Psoas muscle (tissue), 7 donors: ENCODE measurements at regions not wholly inside any gene's neighbourhood (a gene's known extent, or its start where the extent isn't known, plus 50 kb on each side); places are given as distances from the start of the nearest gene placed in this dataset.

ENCODE experiments used
- ATAC-seq, 4 donors: fragments of 200-7000 bp; cut with Tn5 transposase; one replicate each; pipeline ENCODE4 v1.9.1; 2020; ENCODE audit warnings: moderate library complexity in 3 of 4, mild to moderate bottlenecking in 2 of 4
- DNase-seq, 2 donors: peaks; one replicate each; pipeline ENCODE4 v3.0.0-alpha.2; 2020
- H3K27ac ChIP-seq: fragments of 200-600 bp; one replicate; pipeline ENCODE4 v1.8.0; 2022
- H3K27me3 ChIP-seq, 3 donors: fragments of 200-600 bp in 1 of 3; one replicate each; pipeline versions ENCODE4 v1.6.1 to v1.8.0; 2013 to 2022; ENCODE audit warnings: low read length in 2 of 3, mild to moderate bottlenecking in 2 of 3, moderate library complexity in 1 of 3; ENCODE audit not compliant: insufficient read depth in 3 of 3
- H3K36me3 ChIP-seq, 2 donors: fragments of 200-600 bp in 1 of 2; one replicate each; pipeline versions ENCODE4 v1.6.1 to v1.8.0; 2013 to 2022; ENCODE audit warnings: low read depth in 1 of 2, mild to moderate bottlenecking in 1 of 2, moderate library complexity in 1 of 2; ENCODE audit not compliant: insufficient read depth in 1 of 2
- H3K4me1 ChIP-seq: fragments of 200-600 bp; one replicate; pipeline ENCODE4 v1.8.0; 2022
- H3K4me3 ChIP-seq: fragments of 200-600 bp; one replicate; pipeline ENCODE4 v1.8.0; 2022; ENCODE audit warnings: mild to moderate bottlenecking
- H3K9me3 ChIP-seq: fragments of 200-600 bp; one replicate; pipeline ENCODE4 v1.8.0; 2022
- CTCF ChIP-seq: fragments of 200-600 bp; IDR thresholded peaks from one replicate; pipeline ENCODE4 v1.8.0; 2022; ENCODE audit warnings: antibody characterized with exemption
- WGBS, 3 donors: extraction: QIAGEN DNeasy Blood & Tissue Kit; methylation state at CpG; one replicate each; pipeline versions ENCODE4 v1.1.6 to v1.1.7; 2013; 5-methylcytosine and 5-hydroxymethylcytosine counted together
- intact Hi-C, 2 donors: fragments of 100-400 bp; cut with DNase I; formaldehyde crosslinking; loops; one replicate each; pipeline versions ENCODE4 v1.11.0 to v1.14.2; 2022
- donor health status: healthy with polysubstance abuse.
- donor health status: DM: no; HTN: no; CAD: no; lungs with moderate emphysema.
- donor health status: Bipolar disorder and iron deficiency.
- donor health status: healthy.
- donor health status: DM: yes; HTN: yes; CAD: no.
- donor health status: DM: no; HTN: no; CAD: no.
- donor health status: DM: yes; HTN: yes; CAD: no.

DNA sequence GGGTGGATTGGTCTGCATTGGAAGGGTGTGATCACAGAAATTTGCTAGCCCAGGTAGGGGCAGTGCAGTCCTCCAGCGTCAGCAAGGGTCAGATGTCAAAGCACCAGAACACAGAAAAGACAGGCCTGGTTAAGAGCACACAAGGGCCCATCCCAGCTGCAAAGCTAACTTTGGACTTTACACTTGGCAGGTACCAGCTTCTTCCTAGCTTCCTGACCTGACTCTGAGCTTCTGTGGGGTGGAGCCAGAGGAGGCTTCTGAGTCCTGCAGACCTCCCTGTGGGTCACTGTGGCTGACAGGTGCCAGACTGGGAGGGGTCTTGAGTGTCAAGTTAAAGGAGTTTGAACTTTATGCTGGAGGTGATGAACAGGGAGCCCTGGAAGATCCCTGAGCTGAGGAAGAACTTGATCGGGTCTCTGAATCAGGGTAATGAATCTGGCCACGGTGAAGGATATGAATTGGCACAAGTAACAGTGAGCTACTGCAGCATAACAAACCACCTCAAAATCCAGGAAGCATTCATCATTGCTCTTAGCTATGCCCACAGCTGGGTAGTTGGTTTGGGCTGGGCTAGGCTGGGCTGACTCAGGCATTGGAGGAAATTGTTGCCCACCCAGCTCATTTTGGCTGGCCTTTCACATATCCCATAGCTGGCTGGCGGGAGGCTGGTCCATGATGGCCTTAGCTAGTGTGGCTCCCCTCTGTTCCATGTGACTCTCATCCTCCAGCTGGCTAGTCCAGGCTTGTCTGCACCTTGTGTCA is 63.4 kb downstream of the BARX1 start:
- Histone ChIP-seq H3K27ac (no peak overlapping the region), H3K9me3 (no peaks in the 10 kb centered on the region), H3K27me3 (peaks cover 0 to 2% (median 1%) of the 10 kb centered on the region in 3 donors), H3K4me1 (no peaks in the 10 kb centered on the region), H3K4me3 (no peak overlapping the region), H3K36me3 (no peaks in the 10 kb centered on the region)
- TF ChIP-seq CTCF, result no peak
- WGBS, 3 donors, result 76 to 82% (median 79%) methylated on average over 4 of the region's 4 CpGs
- ATAC-seq, result no peak
- DNase-seq, result no peak
- intact Hi-C loops, result no loop called here

DNA sequence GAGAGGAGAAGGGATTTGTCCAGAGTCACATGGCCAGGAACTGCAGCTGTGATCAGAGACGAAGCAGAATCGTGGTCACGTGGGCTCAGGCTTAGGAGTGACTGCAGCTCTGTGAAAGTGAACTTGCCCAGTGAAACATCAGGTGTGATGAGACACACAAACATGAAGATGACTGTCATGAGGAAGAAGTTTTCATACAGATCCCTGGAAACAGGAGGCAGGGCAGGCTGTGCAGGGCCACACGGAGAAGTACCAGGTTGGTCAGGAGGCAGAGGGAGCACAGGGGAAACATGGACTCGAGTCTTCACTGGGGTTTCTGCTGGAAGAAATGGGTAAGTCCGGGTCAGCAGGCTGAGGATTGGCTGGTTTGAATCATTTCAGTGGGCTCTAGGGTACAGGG is 64.1 kb downstream of the BARX1 start:
- ATAC-seq (no peak), DNase-seq (no peak)
- TF ChIP-seq CTCF, result no peak
- Histone ChIP-seq H3K27ac (no peak overlapping the region), H3K27me3 (peaks cover 0 to 2% (median 0%) of the 10 kb centered on the region in 3 donors), H3K36me3 (no peaks in the 10 kb centered on the region), H3K4me1 (no peaks in the 10 kb centered on the region), H3K9me3 (no peaks in the 10 kb centered on the region), H3K4me3 (no peak overlapping the region)
- 77 to 81% (median 79%) methylated on average over 6 of the region's 6 CpGs for WGBS, 3 donors
- intact Hi-C loops, result no loop called here

GRCh38 chr9:93890436-93890935 is 64.7 kb downstream of the BARX1 start:
- intact Hi-C loops, result no loop called here
- Histone ChIP-seq H3K4me3 (no peak overlapping the region), H3K27me3 (peaks cover 0 to 2% (median 0%) of the 10 kb centered on the region in 3 donors), H3K36me3 (no peaks in the 10 kb centered on the region), H3K4me1 (no peaks in the 10 kb centered on the region), H3K9me3 (no peaks in the 10 kb centered on the region), H3K27ac (no peak overlapping the region)
- no peak for DNase-seq
- no peak for TF ChIP-seq CTCF
- no peak for ATAC-seq
- WGBS, 3 donors, result 54 to 60% (median 56%) methylated on average over 2 of the region's 2 CpGs

DNA sequence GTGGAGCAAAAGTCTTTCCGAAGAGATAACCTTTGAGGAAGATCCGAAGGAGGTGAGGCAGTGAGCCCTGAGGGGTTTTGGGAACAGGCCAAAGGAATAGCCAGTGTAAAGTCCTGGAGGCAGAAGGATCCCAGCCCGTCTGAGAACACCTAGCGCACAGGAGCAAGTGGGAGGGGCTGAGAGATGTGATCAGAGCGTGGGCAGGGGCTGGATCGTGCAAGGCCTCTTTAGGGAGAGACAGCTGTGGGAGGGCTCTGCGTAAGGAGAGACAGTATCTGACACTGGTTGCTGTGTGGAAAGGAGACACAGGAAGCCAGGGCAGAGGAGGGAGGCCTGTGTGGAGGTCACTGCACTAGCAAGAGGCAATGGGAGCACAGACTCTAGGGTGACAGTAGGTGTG is 68.2 kb downstream of the BARX1 start:
- DNase-seq (no peak), ATAC-seq (no peak)
- Histone ChIP-seq H3K4me3 (no peak overlapping the region), H3K27me3 (peaks cover 0 to 8% (median 0%) of the 10 kb centered on the region in 3 donors), H3K27ac (no peak overlapping the region), H3K9me3 (no peaks in the 10 kb centered on the region), H3K36me3 (no peaks in the 10 kb centered on the region), H3K4me1 (no peaks in the 10 kb centered on the region)
- no peak for TF ChIP-seq CTCF
- intact Hi-C loops, result no loop called here
- WGBS, 3 donors, result 58 to 64% (median 59%) methylated on average over 7 of the region's 7 CpGs
